ENCODE measurements at regions not wholly inside any gene's neighbourhood (a gene's known extent, or its start where the extent isn't known, plus 50 kb on each side); places are given as distances from the start of the nearest gene placed in this dataset.

DNA sequence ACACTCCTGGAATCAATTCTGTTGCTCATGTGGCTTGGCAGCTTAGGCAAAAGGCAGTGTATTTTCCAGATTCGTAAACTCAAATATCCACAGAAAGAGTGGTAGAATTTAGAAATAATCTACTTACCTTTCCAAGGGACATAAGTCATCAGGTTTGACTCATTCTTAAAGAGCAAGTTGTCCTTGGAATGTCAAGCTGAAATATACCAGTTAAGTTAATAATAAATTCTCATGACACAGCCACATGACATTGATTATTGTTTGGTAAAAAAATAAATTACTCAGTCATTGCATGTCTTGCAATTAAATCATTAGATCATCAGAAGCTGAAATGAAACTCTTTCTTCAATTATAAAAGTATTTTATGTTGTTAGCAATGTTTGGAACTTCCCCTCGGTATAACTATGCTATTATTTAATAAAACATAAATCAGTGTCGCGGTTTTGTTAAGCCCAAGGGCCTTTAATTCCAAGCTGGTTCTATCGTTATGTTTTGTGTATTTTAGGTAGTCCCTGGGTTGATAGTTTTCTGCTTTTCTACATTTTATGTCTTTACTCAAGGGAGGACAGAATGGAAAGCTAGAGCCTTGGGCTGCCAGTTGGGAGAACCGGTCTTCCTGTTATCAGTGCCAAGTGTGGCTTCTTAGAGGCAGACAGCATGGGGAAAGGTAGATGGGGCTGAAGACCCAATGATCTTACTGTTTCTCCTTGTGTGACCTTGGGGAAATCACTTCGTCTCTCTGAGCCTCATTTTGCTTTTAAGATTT is 79.3 kb upstream of the PRLR start:
- TF ChIP-seq, protein P1, sequence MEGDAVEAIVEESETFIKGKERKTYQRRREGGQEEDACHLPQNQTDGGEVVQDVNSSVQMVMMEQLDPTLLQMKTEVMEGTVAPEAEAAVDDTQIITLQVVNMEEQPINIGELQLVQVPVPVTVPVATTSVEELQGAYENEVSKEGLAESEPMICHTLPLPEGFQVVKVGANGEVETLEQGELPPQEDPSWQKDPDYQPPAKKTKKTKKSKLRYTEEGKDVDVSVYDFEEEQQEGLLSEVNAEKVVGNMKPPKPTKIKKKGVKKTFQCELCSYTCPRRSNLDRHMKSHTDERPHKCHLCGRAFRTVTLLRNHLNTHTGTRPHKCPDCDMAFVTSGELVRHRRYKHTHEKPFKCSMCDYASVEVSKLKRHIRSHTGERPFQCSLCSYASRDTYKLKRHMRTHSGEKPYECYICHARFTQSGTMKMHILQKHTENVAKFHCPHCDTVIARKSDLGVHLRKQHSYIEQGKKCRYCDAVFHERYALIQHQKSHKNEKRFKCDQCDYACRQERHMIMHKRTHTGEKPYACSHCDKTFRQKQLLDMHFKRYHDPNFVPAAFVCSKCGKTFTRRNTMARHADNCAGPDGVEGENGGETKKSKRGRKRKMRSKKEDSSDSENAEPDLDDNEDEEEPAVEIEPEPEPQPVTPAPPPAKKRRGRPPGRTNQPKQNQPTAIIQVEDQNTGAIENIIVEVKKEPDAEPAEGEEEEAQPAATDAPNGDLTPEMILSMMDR (IDR thresholded peaks at IDR 0.05), result no peak
- no peak for TF ChIP-seq POLR2AphosphoS5 (IDR thresholded peaks at IDR 0.05)
- no peak for TF ChIP-seq POLR2A (IDR thresholded peaks at IDR 0.05)

Measured in suprapubic skin (tissue), 4 donors.